HUDEP-2 (cell line): ENCODE measurements at regions not wholly inside any gene's neighbourhood (a gene's known extent, or its start where the extent isn't known, plus 50 kb on each side); places are given as distances from the start of the nearest gene placed in this dataset.
"Not testable (repeated sequence)": the region's sequence is repeated elsewhere in the genome, so short reads cannot be mapped to it uniquely, and the experiment has no call there.

Source experiments
- DNase-seq, 76 experiments: peaks; one replicate each; lab custom pipeline; 2025; ENCODE audit not compliant: unreplicated experiment in 76 of 76; lab: John Stamatoyannopoulos, UW

GRCh38 chr12:45490232-45490881 is 239.1 kb upstream of the ARID2 start:
- DNase-seq, result no peak

DNA sequence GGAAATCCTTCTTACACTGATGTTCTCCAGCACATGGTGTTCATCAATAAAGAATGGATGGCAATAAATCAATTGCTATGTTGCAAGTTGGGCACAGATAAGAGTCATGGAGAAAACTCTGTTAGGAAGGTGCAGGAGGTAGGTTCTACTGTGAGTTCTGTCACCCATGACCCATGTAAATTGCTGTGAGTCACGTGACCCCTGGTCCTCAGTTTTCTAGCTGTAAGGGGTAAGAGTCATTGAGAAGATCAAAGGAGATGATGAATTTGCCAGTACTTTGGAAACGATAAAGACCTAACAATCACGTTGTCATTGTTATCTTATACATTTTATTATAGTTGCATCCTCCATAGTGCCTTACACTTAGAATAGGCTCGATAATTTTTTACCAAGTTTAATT is 235.2 kb upstream of the ARID2 start:
- no peak for DNase-seq

GRCh38 chr12:45498645-45499044 is 230.9 kb upstream of the ARID2 start:
- DNase-seq, result no peak

DNA sequence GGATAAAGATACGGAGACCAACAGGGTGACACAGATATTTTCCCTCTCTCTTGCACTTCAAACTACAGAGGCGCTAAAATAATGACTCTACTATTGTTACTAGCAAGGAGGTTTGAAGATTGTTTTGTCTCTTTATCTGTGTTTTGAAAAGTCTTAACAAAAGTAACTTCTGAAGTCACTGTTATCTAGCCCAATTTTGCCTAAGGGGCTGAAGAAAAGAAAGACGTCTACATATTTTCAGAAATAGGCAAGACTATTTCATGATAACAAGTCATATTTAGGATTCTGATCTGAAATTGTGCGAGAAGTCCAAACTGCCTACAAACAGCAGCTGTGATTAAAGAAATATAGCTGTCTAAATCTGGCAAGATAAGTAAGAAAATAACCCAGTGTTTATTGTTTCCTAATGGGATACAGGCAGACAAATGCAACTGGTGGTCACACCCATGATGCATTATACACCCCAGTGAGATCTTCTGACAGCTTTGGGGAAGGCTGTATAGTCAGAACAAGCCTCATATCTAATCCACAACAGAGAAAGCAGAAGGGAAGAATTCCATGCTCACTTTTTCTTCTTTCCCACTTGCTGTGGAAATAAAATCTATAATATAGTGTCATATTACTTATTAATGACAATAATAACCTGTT is 226.9 kb upstream of the ARID2 start:
- no peak for DNase-seq

DNA sequence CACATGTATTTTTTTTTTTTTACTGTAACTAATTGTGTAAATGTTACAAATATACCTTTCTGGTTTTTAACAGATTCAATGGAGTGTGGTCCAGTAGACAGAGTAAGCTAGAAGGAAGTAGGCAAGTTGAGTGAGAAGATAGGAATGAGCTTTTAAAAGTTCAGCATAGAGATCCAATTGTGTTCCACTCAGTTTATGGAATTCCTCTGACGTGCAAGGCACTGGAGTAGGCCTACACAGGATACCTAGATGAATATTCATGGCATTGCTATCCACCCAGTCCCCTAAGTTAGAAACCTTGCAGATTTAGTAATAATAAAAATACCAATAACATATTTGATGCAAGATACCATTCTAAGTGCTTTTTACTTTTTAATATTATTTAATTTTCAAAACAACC is 225.6 kb upstream of the ARID2 start:
- DNase-seq, result no peak

DNA sequence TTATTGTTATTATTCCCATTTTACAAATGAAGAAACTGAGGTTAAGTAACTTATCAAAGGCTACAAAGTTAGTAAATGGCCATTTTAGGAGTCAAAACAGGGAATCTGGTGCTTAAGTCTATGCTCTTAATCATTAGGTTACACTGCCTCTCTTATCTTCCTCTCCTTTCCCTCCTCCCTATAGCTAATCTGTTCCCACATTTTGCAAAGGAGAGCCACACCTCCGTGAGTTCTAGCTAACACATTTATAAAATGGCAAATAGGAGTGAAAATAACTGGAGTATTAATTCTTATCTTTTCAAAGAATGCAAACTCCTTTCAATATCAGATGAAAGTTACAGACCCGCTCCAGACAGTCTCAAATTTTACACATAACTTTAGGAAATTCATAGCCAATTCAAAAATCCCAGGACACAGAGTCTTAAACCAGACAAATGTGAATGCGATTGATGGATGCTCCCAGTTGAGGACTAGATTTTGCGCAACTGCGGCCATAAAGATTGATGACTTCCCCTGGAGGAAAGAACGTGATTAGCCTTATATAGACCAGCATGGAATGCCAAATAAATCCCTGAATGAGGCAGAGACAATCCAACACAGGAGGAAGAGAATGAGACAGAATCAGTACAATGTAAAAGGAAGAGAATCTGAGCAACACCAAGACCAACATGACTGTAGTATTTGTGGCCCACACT is 225.0 kb upstream of the ARID2 start:
- no peak for DNase-seq

DNA sequence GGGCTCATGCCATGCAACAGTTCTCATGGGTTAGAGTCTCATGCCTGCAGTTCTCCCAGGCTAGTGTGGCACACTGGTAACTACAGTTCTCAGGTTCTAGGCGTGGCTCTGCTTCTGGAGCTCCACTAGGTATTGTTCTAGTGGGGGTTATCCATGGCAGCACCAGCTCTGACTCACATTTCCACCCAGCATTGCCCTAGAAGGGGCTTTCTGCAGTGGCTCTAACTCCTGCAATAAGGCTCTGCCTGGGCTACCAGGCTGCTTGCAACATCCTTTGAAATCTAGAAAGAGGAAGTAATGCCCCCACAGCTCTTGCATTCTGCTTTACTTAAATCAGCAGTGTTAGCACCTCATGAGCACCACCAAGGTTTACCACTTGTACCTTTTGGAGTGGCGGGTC is 220.3 kb upstream of the ARID2 start:
- no peak for DNase-seq

DNA sequence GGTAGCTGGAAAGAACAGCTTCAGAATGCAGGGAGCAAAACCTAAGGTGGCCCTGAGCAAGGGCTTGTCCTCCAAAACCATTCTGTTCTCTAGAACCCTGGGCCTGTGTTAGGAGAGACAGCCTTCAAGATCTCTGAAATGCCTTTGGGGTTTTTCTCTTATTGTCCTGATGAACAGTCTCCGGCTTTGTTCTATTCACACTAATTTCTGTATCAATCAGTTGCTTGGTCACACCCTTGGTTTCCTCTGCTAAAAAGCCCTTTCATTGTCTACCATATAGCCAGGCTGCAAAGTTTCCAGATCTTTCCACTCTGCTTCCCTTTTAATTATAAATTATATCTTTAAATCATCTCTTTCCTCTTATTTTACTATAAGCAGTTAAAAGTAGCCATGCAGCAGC is 219.9 kb upstream of the ARID2 start:
- DNase-seq, result no peak

GRCh38 chr12:45517381-45517780 is 212.1 kb upstream of the ARID2 start:
- no peak for DNase-seq

DNA sequence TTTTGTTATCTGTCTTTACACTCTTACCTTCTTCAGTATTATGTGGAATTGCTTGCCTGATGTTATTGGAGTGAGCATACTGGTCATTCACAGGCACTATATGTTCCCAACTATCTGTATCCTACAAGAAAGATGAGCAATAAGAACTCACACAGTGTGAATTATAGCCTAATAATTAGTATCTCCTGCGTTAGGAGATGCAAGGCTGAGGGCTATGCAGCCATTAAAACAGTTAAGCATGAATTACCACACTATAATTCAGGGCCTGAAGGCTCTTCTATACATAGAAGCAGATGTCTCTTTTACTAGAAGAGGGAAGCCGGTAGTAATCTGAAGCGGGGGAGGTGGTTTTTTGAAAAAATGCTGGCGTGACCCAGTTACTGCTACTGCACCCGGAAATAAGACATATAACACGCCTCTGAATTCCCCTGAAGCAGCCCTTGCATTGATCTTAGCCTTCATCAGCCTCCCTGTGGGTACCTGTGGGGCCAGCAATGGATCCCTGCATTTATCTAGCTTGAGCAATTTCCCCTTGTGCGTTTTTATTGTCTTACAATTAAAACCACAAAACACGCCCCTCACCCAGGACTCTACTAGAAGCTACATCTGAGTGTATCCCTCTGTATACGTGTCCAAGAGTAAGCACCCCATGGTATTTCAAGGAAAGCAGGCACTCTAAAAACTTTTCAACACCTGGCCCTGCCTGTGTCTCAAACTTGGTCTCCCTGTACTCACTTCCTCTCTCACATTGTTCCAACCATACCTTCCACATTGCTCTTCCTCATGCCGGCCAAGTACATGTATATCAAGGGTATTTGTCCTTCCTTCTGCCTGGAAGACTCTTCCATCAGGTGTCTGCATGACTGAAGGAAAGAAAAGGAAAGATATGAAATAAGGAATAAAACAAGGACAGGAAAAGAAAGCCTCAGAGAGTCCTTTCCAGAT is 210.9 kb upstream of the ARID2 start:
- no peak for DNase-seq

GRCh38 chr12:45522227-45522626 is 207.3 kb upstream of the ARID2 start:
- no peak for DNase-seq

GRCh38 chr12:45526823-45527222 is 202.7 kb upstream of the ARID2 start:
- DNase-seq, result not testable (repeated sequence)

- DNase-seq, result no peak
These were observed 197.4 kb upstream of the ARID2 start for GRCh38 chr12:45532113-45532512.

DNA sequence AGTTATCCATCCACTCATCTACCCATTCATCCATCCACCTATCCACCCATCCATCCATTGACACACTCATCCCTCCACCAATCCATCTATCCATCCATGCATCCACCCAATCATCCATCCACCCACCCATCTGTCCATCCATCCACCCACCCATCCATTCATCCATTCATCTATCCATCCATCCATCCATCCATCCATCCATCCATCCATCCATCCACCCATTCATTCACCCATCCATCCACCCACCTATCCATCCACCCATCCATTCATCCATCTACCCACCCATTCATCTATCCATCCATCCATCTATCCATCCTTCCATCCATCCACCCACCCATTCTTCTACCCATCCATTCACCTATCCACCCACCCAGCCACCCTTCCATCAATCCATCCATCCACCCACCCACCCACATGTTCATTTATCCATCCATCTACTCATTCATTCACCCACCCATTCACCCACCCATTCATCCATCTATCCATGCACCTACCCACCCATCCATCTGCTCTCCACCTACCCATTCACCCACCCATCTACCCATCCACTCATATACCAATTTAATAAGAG is 193.8 kb upstream of the ARID2 start:
- DNase-seq, result no peak

GRCh38 chr12:45536284-45536683 is 193.2 kb upstream of the ARID2 start:
- DNase-seq, result no peak

GRCh38 chr12:45540661-45541341 is 188.7 kb upstream of the ARID2 start:
- no peak for DNase-seq

- peak in 39 of 76 experiments; percentile 1 to 65 (median 30) for DNase-seq
These were observed 185.6 kb upstream of the ARID2 start for GRCh38 chr12:45543887-45544286.

DNA sequence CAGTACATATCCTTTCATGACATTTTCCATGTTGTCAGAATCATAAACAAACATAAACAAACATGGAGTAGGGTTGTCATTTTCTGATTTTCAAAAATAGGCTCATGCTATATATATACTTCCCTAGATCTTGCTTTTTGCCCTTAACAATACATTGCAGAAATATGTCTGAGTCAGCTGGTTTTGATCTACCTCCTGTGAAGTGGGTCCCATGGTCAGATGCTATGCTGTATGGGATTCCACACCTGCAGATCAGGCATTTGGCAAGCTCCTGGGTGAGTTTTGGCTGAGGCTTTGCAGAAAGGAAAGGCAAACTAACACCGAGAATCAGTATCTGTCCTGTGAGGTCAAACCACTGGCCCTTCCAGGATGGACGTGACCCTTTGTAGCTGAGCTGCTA is 183.0 kb upstream of the ARID2 start:
- no peak for DNase-seq

DNA sequence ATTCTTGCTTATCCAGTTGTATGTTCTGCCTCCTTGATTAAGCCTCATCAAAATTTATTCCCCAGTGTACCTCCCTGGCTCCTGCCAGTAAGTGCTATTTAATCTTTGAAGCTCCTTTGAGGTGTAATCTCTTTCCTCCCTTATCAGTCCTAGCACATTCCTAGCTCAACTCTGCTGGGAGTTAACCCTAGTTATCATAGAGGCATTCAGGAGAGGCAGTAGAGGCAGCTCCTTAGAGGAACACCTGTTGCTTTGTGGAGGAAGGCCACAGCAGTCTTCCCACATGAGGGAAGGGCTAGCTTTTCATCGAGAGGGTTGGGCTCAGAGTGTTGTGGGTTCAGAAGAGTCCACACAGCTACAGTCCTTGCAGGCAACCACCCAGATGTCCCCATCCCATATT is 182.4 kb upstream of the ARID2 start:
- no peak for DNase-seq

DNA sequence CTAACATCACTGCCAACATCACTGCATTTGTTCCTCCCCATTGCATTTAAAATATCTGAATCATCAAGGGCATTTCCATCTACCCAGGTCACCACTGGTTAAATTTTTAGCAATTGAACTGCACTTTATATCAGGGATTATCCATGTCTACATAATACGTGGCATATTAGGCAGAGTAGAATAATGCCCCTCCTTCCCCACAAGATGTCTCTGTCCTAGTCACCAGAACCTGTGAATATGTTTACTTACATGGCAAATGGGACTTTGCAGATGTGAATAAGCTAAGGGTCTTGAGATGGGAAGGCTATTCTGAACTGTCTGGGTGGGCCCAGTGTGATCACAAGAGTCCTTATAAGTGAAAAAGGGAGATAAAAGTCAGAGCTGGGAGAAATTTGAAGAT is 181.7 kb upstream of the ARID2 start:
- DNase-seq, result no peak
